Smooth muscle cell (in vitro differentiated cells): ENCODE measurements at regions not wholly inside any gene's neighbourhood (a gene's known extent, or its start where the extent isn't known, plus 50 kb on each side); places are given as distances from the start of the nearest gene placed in this dataset.

Experiments
- DNase-seq: peaks from one replicate; lab custom pipeline; 2025; ENCODE audit not compliant: unreplicated experiment; lab: John Stamatoyannopoulos, UW
- H2AFZ ChIP-seq: fragments of 200-600 bp; sonication (generic); 2 replicates; pipeline ENCODE4 v1.6.0; 2016; ENCODE audit warnings: antibody characterized with exemption, low read depth, mild to moderate bottlenecking
- H3F3A ChIP-seq: fragments of 200-600 bp; sonication (generic); 2 replicates; pipeline ENCODE4 v1.6.0; 2017; ENCODE audit warnings: antibody characterized with exemption, low read depth
- H3K27ac ChIP-seq: fragments of 200-600 bp; sonication (generic); 2 replicates; pipeline ENCODE4 v1.5.1; 2016; ENCODE audit warnings: low read depth, mild to moderate bottlenecking
- H3K27me3 ChIP-seq: fragments of 200-600 bp; sonication (generic); 2 replicates; pipeline ENCODE4 v1.6.1; 2016; ENCODE audit warnings: low read depth, mild to moderate bottlenecking
- H3K36me3 ChIP-seq: fragments of 200-600 bp; sonication (generic); 2 replicates; pipeline ENCODE4 v1.5.1; 2016; ENCODE audit warnings: low read depth
- H3K4me1 ChIP-seq: fragments of 200-600 bp; sonication (generic); 2 replicates; pipeline ENCODE4 v1.5.1; 2016; ENCODE audit warnings: low read depth
- H3K4me2 ChIP-seq: fragments of 200-600 bp; sonication (generic); 2 replicates; pipeline ENCODE4 v1.6.0; 2016; ENCODE audit warnings: mild to moderate bottlenecking
- H3K4me3 ChIP-seq: fragments of 200-600 bp; sonication (generic); 2 replicates; pipeline ENCODE4 v1.5.1; 2016; ENCODE audit warnings: mild to moderate bottlenecking
- H3K79me2 ChIP-seq: fragments of 200-600 bp; sonication (generic); 2 replicates; pipeline ENCODE4 v1.6.0; 2016; ENCODE audit warnings: low read depth, mild to moderate bottlenecking
- H3K9ac ChIP-seq: fragments of 200-600 bp; sonication (generic); 2 replicates; pipeline ENCODE4 v1.6.0; 2016; ENCODE audit warnings: low read depth
- H3K9me3 ChIP-seq: fragments of 200-600 bp; sonication (generic); replicated peaks from 2 replicates; pipeline ENCODE4 v1.5.1; 2016; ENCODE audit warnings: low read depth
- H4K20me1 ChIP-seq: fragments of 200-600 bp; sonication (generic); 2 replicates; pipeline ENCODE4 v1.6.0; 2016; ENCODE audit warnings: low read depth
- WGBS: methylation state at CpG from one replicate; pipeline ENCODE4 v1.1.7; 2016; ENCODE audit warnings: low lambda C conversion rate; 5-methylcytosine and 5-hydroxymethylcytosine counted together
- TF ChIP-seq, protein P1 (sequence below): fragments of 200-600 bp; sonication (generic); IDR thresholded peaks from 2 replicates; pipeline ENCODE4 v1.5.1; 2017; ENCODE audit warnings: borderline replicate concordance, mild to moderate bottlenecking, antibody characterized with exemption; ENCODE audit not compliant: insufficient read depth, poor library complexity, severe bottlenecking

DNA sequence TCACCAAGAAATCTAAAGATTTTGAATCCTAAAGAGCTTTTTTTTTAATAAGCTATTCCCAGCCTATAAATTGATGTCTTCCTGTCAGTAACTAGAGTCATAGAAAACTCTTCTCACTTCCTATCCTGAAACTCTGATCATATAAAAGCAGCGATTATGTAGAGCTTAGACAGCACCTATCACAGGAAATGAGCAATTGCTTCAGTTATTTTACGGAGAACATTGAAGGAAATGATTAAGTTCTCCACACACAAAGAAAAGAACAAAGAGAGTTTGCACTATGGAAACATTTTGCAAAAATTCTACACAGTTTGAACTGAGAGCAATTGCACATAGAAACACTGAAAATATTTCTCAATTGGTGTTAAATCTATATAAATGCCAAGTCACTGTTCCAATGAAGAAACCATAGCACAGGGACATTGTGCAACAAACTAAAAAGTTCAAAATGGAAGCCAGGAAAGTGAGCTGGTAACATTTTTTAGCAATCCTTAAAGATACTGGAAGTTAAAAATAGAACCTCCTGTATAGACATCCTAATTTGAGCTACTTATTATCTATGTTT is 291.5 kb upstream of the ARHGEF26 start:
- TF ChIP-seq, protein P1, sequence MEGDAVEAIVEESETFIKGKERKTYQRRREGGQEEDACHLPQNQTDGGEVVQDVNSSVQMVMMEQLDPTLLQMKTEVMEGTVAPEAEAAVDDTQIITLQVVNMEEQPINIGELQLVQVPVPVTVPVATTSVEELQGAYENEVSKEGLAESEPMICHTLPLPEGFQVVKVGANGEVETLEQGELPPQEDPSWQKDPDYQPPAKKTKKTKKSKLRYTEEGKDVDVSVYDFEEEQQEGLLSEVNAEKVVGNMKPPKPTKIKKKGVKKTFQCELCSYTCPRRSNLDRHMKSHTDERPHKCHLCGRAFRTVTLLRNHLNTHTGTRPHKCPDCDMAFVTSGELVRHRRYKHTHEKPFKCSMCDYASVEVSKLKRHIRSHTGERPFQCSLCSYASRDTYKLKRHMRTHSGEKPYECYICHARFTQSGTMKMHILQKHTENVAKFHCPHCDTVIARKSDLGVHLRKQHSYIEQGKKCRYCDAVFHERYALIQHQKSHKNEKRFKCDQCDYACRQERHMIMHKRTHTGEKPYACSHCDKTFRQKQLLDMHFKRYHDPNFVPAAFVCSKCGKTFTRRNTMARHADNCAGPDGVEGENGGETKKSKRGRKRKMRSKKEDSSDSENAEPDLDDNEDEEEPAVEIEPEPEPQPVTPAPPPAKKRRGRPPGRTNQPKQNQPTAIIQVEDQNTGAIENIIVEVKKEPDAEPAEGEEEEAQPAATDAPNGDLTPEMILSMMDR: no peak
- Histone ChIP-seq H3K4me3 (no peak overlapping the region), H3K9ac (no peak overlapping the region), H3K9me3 (no peaks in the 10 kb centered on the region), H3K27me3 (no peaks in the 10 kb centered on the region), H3K79me2 (no peaks in the 10 kb centered on the region), H4K20me1 (no peaks in the 10 kb centered on the region), H3K4me1 (no peaks in the 10 kb centered on the region), H3F3A (no peaks in the 10 kb centered on the region), H3K4me2 (no peak overlapping the region), H3K36me3 (no peaks in the 10 kb centered on the region), H3K27ac (no peak overlapping the region), H2AFZ (peak overlapping the region; percentile 16)
- WGBS: 58% methylated on average over 2 of the region's 2 CpGs
- DNase-seq: no peak

DNA sequence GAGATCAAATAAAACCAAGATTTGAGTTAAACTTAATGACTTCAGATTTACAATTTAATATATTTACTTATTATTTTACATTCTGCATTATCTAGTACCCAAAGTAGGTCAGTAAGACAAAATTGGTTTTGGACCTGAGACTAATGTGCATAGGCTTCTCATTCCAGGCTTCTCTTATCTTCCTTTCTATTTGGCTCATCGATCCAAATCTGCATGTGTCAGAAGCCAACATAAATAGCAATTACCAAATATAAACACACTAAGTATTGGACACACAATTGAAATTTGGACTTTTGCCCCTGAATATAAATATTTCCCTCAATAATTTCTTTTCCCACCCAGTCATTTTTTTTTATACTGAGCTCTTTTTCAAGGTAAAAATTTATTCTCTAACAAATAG is 290.6 kb upstream of the ARHGEF26 start:
- Histone ChIP-seq H2AFZ (no peak overlapping the region), H3K4me2 (no peak overlapping the region), H3K36me3 (no peaks in the 10 kb centered on the region), H3K4me1 (no peaks in the 10 kb centered on the region), H4K20me1 (no peaks in the 10 kb centered on the region), H3F3A (no peaks in the 10 kb centered on the region), H3K27me3 (no peaks in the 10 kb centered on the region), H3K9ac (no peak overlapping the region), H3K4me3 (no peak overlapping the region), H3K79me2 (no peaks in the 10 kb centered on the region), H3K9me3 (no peaks in the 10 kb centered on the region), H3K27ac (no peak overlapping the region)
- 79% methylated on average over 1 of the region's 1 CpG for WGBS
- TF ChIP-seq, protein P1: no peak
- DNase-seq: no peak

DNA sequence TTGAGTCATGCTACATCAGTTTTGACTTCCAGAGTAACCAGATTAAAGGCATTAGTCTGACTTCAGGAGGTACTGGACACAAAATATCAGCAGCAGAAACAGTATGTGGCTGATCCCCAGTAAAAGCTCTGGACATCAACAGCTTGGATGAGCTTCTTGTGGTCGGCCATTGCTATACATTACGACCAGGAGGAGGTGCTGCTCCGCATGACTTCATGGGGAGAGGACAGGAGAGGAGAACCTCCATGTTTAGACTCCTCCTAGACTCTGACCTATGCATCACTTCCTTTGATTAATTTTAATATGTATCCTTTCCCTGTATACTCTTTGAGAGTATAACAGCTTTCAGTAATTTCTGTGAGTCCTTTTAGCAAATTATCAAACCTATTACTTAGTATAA is 285.6 kb upstream of the ARHGEF26 start:
- Histone ChIP-seq H3K4me2 (no peak overlapping the region), H3K9ac (no peak overlapping the region), H3F3A (no peaks in the 10 kb centered on the region), H3K4me1 (no peaks in the 10 kb centered on the region), H4K20me1 (no peaks in the 10 kb centered on the region), H3K9me3 (no peaks in the 10 kb centered on the region), H3K27me3 (no peaks in the 10 kb centered on the region), H2AFZ (no peak overlapping the region), H3K27ac (no peak overlapping the region), H3K4me3 (no peak overlapping the region), H3K36me3 (no peaks in the 10 kb centered on the region), H3K79me2 (no peaks in the 10 kb centered on the region)
- WGBS: 86% methylated on average over 3 of the region's 3 CpGs
- no peak for DNase-seq
- TF ChIP-seq, protein P1: peak; percentile 7

DNA sequence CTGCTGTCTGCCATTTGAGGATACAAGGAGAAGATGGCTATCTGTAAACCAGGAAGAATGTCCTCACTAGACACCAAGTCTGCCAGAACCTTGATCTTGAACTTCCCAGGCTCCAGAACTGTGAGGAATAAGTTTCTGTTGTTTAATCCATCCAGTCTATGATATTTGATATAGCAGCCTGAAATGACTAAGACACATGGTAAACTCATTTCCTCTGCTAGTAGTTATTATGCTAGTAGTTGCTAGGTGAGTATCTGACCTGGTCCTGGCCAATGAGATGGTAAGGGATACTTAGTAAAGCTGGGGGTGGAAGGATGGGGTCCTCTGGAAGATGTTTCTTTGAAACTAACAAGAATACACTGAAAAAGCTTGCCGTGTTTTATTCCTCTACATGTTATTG is 280.7 kb upstream of the ARHGEF26 start:
- 95% methylated on average over 1 of the region's 1 CpG for WGBS
- no peaks in the 10 kb centered on the region for H3K27me3 ChIP-seq
- H3K4me1 ChIP-seq: no peaks in the 10 kb centered on the region
- no peak overlapping the region for H3K4me2 ChIP-seq
- no peak overlapping the region for H3K27ac ChIP-seq
- H3F3A ChIP-seq: no peaks in the 10 kb centered on the region
- H3K4me3 ChIP-seq: no peak overlapping the region
- no peaks in the 10 kb centered on the region for H4K20me1 ChIP-seq
- H3K9ac ChIP-seq: no peak overlapping the region
- no peak overlapping the region for H2AFZ ChIP-seq
- no peaks in the 10 kb centered on the region for H3K9me3 ChIP-seq
- no peaks in the 10 kb centered on the region for H3K36me3 ChIP-seq
- no peak for DNase-seq
- TF ChIP-seq, protein P1: no peak
- H3K79me2 ChIP-seq: no peaks in the 10 kb centered on the region
